Stimulated activated CD4-positive, alpha-beta T cell treated with anti-CD3 and anti-CD28 coated beads, Interleukin-2, amount 100 ng/mL, for 4 hours (primary cell): ENCODE measurements at regions not wholly inside any gene's neighbourhood (a gene's known extent, or its start where the extent isn't known, plus 50 kb on each side); places are given as distances from the start of the nearest gene placed in this dataset.

Source experiments
- DNase-seq: peaks from one replicate; pipeline ENCODE4 v3.0.0-alpha.2; 2020; ENCODE audit warnings: low read depth

DNA sequence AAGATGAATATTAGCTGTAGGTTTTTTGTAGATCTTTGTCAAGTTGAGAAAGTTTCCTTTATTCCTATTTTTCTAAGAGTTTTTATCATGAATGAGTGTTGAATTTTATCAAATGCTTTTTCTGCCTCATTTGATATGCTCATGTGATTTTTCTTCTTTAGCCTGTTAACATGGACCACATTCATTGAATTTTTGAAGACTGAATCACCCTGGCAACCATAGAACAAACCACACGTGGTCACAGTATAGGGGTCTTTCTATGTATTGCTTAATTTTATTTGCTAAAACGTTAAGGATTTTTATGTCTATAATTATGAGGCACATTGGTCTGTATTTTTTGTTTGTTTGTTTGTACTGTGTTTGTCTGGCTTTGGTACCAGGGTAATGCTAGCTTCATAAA, 201.7 kb upstream of the CWC22 start:
- DNase-seq, result no peak

DNA sequence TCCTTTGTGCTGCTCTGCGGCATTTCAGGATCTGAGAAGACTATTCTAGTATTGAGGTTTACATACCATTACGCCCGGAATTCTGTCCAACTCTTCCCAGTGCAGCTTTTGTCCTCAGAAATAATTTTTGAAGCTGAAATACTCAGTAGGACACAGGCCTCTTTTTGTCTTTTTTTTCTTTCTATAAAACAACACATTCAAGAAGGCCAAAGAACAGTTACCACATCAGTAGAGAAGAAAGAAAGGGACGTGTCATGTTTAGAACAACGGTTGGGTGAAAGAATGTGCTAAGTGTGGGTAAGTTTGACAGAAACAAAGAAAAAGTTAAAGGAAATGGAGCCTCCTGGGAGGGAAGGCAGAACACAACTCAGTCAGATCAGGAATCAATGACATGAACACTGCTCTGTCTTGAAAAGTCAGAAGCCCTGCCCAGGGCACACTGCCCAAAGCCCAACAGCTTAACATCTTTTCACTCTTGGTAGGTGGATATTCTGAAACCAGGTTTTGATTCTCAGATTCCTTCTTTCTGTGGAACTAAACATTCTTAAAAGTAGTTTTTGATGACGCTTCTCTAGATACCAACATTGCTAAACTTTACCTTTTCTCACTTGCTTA, 198.6 kb upstream of the CWC22 start:
- DNase-seq, result no peak

DNA sequence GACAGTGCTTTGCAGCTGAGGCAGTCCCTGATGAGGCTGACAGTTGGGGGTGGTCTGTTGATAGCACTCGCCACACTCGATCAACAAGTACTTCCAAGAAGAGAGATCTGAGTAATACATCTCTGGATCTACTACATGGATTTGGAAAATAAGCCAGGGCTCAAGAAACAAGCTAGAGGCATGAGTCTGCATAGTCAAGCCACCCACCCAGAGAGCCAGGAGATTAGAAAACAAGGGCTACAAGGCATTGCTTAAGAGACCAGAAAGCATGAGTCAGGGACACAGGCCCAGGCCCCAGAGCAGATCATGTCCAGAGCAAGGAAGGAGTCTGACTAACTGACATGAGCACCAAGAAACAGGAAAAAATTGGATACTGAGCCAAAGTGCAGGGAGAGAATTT, 196.9 kb upstream of the CWC22 start:
- DNase-seq, result no peak

DNA sequence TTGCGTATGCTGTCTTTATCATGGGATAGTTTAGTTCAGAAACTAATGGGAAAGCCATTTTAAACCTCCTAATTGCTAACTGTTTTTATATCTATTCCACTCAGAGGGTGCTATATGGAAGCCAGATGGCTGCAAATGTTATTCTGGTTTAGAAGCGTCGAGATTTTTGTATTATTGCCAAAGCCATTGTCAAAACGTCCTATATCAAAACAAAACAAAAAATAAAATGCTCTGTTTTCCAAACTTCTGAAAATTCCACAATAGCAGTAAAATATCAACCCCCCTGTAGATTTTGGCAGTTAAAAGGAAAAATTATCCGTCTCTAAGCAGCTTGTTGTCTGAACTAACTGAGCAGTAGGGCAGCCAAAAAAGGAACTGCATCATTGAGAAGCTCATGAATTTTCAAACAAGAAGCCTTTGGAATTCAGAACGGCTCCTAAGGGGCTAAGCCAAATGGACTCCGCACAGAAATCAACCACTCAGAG, 195.4 kb upstream of the CWC22 start:
- no peak for DNase-seq

DNA sequence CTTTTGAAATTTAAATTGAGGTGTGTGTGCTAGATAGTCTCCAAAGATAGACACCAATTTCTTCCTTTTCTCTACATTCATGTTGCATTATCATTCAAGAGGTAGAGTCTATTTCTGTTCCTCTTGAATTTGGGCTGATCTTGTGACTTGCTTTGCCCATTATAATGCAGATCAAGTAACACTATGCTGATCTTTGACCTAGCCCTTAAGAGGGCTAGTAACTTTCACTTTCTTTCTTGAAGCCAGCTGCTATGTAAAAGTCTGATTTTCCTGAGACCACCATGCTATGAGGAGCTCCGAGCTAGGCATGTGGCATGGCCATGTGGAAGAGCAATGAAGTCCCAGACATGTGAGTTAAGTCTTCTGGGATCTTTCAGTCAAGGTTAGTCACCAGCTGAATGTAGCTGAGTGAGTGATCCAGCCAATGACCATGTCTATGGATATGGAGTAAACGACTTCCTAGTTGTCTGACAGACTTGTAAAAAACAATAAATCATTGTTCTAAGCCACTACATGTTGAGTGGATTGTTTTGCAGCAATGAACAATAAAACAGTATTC, 189.4 kb upstream of the CWC22 start:
- DNase-seq, result no peak

DNA sequence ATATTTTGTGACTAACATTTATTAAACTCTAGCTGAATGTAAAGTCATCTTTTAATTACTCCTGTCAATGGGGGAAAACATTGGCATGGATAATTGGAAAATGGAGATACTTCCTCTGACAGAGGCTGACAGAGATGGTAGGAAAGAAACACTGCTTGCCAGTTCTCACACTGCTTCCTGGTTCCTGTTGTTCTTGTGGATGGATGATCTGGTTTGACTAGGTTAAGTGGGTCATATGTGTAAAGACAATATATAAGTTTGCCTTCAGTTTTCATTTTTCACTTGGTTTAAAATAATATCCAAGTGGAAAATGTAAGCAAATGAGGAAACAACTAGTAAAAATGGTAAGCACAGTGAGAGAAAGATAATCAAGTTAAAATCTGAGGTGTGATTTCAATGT, 188.8 kb upstream of the CWC22 start:
- DNase-seq, result no peak

DNA sequence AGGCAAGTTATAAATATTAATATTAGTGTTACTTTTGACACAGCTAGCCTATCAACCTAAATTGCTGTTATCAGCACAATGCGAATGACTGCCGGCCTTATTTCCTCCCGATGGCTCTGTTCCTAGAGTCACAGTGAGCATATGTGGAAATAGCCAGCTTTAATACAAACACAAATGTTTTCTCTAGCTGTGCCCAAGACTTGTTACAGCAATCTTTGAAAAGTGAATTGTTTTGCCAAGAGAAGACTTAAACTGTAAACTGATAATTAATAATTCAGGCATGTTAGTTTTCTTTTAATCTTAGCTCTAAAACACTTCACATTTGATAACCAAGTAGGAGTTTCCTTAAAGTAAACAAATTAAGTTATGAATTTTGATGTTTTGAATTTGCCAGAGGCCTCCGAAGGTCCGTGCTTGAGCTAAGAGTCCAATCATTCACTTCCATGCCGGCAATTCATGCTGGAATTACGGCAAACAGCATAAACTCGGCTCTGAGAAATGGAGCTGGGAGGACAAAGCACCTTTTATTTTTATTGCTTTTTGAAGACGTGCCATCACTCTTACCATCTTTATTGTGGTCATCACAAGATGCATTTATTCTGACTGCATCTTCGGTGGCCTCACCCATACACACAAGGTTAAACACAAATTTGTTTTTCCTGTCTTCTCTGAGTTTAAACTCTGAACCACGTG, 184.5 kb upstream of the CWC22 start:
- no peak for DNase-seq

DNA sequence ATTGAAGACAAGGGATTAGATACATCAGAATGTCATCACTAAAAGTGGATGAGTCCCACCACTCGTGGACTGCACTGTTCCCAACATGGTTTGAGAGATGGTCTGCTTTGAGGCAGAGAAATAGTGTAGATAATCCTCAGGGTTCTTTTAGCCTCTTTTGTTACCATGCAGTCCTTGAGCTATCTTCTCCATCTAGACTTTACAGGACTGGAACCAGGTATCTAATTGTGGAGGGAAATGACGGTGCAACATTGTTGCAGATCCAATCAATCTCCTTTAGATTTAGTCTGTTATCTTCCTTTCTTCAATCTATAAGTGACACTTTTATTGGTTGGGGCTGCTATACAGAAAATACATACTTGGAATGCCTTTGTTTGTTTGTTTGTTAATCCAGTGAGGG, 183.8 kb upstream of the CWC22 start:
- DNase-seq, result no peak

DNA sequence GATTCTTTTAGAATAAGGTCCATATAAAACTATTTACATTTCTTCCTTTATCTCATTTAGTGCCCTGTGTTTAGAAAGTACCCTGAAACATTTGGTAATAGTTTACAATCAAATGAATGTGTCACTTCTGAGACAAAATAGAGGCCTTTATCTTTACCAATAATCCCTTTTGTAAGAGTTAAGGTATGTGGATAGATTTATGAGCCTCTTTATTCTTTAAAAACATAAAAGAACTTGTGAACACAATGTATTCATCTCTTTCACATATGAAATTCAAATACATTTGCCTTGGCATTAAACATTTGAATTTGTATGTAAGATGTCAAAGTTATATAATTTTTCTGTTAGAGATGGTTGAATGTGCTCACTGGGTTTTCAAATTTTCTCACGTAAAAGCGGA, 180.5 kb upstream of the CWC22 start:
- DNase-seq, result no peak

DNA sequence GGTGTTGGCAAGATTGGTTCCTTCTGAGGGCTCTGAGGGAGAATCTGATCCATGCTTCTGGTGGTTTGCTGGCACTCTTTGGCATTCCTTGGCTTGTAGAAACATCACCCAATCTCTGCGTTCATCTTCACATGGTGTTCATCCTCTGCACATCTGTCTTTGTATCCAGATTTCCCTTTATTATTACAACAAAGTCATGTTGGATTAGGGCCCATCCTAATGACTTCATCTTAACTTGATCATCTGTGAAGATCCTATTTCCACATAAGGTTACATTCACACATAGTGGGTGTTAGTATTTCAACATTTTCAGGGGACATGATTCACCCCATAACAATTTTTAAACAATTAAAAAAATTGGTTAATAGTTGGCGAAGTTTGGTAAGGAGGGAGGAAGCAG, 177.4 kb upstream of the CWC22 start:
- DNase-seq, result no peak

DNA sequence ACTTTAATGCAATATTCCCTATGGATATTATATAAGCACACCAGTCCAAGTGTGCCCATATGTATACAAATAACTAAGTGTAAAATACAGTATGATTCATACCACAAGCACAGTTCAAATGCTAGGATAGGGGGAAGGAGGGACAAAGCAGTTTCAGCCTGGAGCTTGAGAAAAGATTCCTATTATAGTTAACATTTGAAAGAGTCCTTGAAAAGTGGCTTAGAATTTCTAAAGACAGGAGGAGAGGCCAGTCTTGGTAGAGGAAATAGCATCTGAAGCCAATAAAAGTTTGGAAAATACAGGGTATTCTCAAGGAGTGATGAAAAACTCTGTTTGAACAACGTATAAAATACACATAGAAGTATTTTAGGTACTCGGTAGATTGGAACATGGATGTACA, 173.4 kb upstream of the CWC22 start:
- no peak for DNase-seq

DNA sequence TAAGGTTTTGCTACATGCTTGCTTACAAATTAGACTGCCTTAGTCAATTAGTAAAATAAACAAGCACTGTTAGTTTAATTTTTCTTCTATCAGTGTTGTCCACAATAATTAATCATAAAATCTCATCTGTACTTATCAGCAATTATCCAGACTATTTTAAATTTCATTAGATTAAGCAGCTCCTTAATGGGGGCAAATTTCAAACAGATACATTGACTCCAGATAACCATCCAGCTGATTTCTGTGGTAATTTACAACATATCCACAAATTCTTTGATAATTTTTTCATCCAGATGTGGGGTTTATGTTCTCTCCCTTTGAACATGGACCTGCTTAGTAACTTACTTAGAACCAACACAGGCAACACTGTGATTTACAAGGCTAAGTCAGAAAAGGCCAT, 170.4 kb upstream of the CWC22 start:
- no peak for DNase-seq

DNA sequence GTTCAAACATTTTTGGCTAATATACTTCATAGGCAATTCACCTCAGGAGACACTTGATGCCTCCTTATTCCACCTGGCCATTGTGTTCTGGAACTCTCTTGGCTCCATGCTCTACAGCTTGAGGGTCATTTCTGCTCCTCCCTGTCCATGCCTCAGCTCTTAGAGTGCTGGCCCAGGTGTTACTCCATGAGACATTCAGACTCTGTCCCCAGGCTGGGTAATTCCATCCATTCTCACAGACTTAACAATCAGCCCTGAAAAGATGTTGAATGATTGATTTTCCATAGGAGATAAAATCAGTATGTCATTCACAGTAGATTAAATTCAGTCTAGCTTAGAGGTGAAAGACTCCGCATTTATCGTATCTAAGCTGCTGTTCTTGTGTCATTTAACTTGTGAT, 168.6 kb upstream of the CWC22 start:
- DNase-seq, result no peak

DNA sequence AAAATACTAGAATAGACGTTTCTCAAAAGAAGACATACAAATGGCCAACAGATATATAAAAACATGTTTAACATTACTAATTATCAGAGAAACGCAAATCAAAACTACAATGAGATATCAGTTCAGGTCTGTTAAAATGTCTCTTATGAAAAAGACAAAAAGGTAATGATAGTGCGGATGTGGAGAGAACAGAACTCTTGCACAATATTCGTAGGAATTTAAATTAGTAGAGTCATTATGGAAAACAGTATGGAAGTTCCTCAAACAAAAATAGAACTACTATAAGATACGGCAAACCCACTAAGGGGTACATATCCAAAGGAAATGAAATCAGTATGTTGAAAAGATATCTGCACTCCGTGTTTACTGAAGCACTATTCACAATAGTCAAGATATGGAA, 167.5 kb upstream of the CWC22 start:
- no peak for DNase-seq

DNA sequence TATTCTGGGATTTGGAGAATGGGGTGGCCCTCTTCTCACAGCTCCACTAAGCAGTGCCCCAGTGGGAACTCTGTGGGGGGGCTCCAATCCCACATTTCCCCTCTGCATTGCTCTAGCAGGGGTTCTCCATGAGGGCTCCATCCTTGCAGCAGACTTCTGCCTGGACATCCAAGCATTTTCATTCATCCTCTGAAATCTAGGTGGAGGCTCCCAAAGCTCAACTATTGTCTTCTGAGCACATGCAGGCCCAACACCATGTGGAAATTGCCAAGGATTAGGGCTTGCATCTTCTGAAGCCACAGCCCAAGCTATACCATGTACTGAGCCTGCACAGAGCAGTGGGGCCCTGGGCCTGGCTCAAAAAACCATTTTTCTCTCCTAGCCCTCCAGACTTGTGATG, 162.4 kb upstream of the CWC22 start:
- no peak for DNase-seq

DNA sequence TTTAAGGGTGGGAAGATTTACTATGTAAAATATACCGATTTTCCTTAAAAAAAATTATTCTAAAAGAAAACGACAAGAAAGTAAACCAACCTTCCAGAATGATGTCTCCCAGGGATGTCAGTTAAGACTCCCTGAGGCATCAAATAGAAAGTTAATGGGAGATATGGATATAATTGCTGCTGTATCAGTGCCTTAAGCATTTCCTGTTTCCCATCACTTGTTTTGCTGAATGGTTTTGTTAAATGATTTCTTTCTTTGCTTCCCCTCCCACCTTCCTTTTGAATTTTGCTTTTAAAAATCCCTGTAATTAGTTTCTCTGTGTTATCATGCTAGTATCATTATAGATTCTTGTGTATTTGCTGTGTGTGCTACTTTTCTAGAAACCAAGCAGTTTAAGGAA, 154.3 kb upstream of the CWC22 start:
- DNase-seq, result no peak

DNA sequence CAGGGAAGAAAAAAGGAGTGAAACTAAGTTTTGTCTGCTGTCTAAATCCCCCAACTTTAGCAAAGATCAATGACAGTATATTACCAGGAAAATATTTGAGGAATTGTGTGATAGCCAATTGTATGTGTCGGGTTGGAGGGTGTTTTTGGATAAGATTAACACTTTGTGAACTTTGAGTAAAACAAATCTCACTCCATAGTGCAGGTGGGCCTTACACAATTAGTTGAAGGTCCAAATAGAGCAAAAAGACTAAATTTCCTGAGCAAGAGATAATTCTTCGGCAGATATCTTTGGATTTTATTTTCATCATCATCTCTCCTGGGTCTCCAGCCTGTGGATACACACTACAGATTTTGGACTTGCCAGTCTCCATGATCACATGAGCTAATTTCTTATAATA, 152.8 kb upstream of the CWC22 start:
- DNase-seq, result no peak

DNA sequence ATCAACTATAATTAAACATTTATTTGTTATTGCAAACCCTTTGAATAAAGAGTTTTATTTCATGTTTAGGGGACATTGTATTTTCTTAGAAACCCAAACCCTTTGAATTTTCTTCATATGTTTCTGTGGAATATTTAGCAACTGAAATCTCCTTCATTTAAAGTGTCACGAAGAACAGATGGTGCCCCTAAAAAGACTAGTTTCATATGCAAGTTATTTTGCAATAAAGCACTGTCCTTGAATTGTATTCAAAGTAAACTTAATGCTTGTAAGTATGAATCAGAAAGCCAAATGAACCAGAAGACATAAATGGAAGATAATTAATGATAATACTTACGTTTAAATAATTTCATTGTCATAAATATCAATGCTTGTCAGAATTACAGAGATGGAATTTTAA, 151.9 kb upstream of the CWC22 start:
- no peak for DNase-seq

DNA sequence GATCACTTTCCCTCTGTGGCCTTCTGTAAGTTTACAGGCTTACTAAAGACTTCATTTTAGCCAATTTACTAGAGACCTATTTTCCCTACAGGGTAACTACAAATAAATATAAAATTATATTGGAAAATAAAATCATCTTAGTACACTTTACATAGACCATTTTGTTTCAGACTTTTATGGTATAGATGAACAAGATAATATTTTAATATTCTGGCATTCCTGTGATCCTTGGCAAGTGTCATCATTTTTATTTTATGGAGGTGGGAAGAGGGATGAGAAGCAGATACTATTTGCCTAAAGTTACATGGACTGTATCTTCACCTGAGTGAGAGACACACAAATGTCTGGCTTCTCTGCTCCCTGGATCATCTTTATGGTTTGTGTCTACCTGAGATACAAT, 149.6 kb upstream of the CWC22 start:
- no peak for DNase-seq

DNA sequence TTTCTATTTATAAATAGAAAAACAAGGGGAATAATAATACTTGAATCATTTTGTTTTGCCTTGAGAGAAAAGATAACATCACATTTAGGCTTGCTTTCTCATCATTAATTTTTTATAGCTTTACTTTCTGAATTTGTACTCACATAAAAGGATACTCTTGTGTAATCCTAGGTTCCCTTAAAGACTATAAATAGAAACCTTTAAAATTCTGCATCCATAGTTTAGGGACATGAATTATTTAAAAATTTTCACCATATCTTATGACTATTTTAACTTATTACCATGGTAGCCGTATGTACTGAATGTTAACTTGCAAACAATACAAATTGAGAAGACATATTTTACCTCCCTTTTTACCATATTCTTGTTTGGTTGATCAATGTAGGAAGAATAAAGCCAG, 143.5 kb upstream of the CWC22 start:
- no peak for DNase-seq

DNA sequence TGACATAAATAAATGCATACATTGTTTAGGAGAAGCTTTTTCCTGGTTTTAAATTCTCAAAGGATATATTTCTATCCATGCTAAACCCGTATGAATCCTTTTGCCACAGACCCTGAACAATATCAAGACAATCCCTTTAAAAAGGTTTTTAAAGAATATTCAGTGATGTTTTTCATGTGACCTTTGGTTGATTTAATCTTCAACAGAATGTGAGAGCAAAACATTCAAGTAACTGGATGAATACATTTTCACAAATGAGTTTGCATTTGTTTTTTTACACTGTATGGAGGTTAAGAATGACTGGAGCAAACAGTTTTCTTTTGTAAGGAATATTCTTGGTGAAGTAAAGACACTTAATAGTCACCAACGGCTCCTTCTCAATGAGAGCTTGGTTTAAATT, 139.4 kb upstream of the CWC22 start:
- DNase-seq, result no peak

DNA sequence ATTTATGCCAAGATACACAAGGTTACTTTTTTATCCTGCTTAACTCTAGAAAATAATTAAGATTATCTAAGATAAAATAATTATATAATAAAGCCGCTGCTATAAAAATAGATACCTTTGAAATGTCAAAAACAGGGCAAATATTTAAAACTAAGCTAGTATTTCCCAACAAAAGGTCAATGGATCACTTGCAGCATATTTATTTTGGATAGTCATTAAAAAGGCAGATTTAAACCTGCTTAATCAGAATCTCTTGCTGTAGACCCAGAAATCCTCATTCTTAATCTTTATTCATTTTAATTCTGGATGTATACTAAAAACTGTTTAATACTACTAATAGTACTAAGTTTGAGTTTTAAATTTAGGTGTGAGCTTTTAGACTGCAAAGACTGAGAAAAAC, 139.0 kb upstream of the CWC22 start:
- no peak for DNase-seq

DNA sequence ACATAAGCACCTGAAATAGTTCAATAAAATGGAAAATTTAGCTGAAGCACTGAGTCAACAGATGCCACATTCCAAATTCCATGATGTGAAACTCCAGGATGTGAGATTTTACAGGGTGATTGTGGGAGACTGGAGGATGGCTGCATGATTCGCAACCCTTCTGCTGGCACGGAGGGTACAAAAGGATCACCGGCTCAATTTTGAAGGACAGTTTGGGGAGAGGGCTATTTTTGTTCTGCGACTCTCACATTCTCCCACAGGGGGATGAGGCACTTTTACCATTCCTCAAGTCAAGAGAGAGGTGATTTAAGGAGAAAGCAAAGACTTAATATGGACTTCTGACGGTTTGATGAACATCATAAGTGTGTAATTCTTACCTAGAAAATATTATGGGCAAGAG, 138.1 kb upstream of the CWC22 start:
- no peak for DNase-seq

DNA sequence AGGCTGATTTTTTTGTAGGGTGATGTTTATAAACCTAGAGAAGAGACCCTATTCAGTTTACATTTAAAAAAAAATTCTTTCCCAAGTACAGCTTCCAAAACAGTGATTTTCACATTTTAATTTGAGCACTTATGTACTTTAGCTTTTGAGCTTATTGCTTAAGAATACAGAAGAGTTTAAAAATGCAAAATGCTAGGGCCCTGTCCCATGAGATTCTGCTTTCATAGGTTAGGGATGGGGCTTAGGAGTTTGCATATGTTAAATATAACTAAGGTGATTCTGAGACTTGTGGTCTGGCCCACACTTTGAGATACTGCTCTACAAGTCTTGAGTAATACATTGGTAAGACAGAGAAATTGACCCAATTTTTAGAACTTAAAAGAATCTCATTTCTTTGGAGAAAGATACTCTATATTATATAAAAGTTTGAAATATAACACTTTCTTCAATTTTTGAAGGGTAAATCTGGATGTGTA, 137.3 kb upstream of the CWC22 start:
- DNase-seq, result no peak
